KMS-11 (cell line): ENCODE measurements at regions not wholly inside any gene's neighbourhood (a gene's known extent, or its start where the extent isn't known, plus 50 kb on each side); places are given as distances from the start of the nearest gene placed in this dataset.

Experiments
- H2AFZ ChIP-seq: fragments of 200-600 bp; sonication (generic); 2 replicates; pipeline ENCODE4 v1.6.1; 2016; ENCODE audit warnings: antibody characterized with exemption, mixed run types, low read depth
- H3K27ac ChIP-seq: fragments of 200-600 bp; sonication (generic); 2 replicates; pipeline ENCODE4 v1.6.1; 2016; ENCODE audit warnings: mild to moderate bottlenecking, mixed run types
- H3K27me3 ChIP-seq: fragments of 200-600 bp; sonication (generic); 2 replicates; pipeline ENCODE4 v1.6.1; 2017; ENCODE audit warnings: mild to moderate bottlenecking, low read depth, mixed run types, moderate library complexity; ENCODE audit not compliant: insufficient read depth
- H3K36me3 ChIP-seq: fragments of 200-600 bp; sonication (generic); 2 replicates; pipeline ENCODE4 v1.6.1; 2017; ENCODE audit warnings: mild to moderate bottlenecking, mixed run types; ENCODE audit not compliant: insufficient read depth
- H3K4me1 ChIP-seq: fragments of 200-600 bp; sonication (generic); 2 replicates; pipeline ENCODE4 v1.6.1; 2016; ENCODE audit warnings: mild to moderate bottlenecking, low read depth, mixed run types; ENCODE audit not compliant: poor library complexity, severe bottlenecking
- H3K4me2 ChIP-seq: fragments of 200-600 bp; sonication (generic); 2 replicates; pipeline ENCODE4 v1.7.0; 2016; ENCODE audit warnings: mild to moderate bottlenecking, mixed run types
- H3K4me3 ChIP-seq: fragments of 200-600 bp; sonication (generic); IDR thresholded peaks from 2 replicates; pipeline ENCODE4 v1.6.1; 2017; ENCODE audit warnings: low read depth, low read length, mixed read lengths; ENCODE audit not compliant: insufficient read depth
- H3K79me2 ChIP-seq: fragments of 200-600 bp; sonication (generic); 2 replicates; pipeline ENCODE4 v1.6.1; 2016; ENCODE audit warnings: low read depth, mixed run types; ENCODE audit not compliant: insufficient read depth
- H3K9ac ChIP-seq: fragments of 200-600 bp; sonication (generic); 2 replicates; pipeline ENCODE4 v1.6.1; 2016; ENCODE audit warnings: mild to moderate bottlenecking, mixed run types
- H4K20me1 ChIP-seq: fragments of 200-600 bp; sonication (generic); 2 replicates; pipeline ENCODE4 v1.6.1; 2016; ENCODE audit warnings: mild to moderate bottlenecking, mixed run types; ENCODE audit not compliant: insufficient read depth
- TF ChIP-seq, protein P1 (sequence below): fragments of 200-600 bp; sonication (generic); conservative IDR thresholded peaks from 2 replicates; pipeline ENCODE4 v1.6.1; 2017; ENCODE audit warnings: low read depth, mild to moderate bottlenecking, antibody characterized with exemption, low read length, moderate library complexity, mixed read lengths

DNA sequence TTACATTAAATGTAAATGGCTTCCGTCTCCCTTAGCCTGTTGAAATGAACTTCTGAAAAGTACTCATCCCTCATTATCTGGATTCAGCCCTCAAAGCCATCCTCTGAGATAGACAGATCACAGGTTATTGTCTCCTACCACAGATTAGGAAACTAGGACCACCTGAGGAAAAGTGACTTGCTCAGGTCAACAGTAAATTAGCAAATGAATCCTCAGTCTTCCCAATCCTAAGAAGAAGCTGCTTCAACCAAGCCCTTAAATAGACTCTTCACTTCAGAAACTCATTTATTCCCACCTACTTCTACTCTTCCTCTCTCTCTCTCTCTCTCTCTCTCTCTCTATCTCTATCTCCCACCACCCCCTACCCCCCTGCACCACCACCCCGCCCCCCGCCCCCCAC, 152.3 kb downstream of the DMRTA2 start:
- Histone ChIP-seq H3K4me2 (no peak overlapping the region), H3K27ac (no peak overlapping the region), H3K4me3 (no peak overlapping the region), H3K27me3 (no peaks in the 10 kb centered on the region), H3K36me3 (no peaks in the 10 kb centered on the region), H3K9ac (no peak overlapping the region), H2AFZ (no peak overlapping the region), H4K20me1 (no peaks in the 10 kb centered on the region), H3K4me1 (no peaks in the 10 kb centered on the region), H3K79me2 (no peaks in the 10 kb centered on the region)
- TF ChIP-seq, protein P1, sequence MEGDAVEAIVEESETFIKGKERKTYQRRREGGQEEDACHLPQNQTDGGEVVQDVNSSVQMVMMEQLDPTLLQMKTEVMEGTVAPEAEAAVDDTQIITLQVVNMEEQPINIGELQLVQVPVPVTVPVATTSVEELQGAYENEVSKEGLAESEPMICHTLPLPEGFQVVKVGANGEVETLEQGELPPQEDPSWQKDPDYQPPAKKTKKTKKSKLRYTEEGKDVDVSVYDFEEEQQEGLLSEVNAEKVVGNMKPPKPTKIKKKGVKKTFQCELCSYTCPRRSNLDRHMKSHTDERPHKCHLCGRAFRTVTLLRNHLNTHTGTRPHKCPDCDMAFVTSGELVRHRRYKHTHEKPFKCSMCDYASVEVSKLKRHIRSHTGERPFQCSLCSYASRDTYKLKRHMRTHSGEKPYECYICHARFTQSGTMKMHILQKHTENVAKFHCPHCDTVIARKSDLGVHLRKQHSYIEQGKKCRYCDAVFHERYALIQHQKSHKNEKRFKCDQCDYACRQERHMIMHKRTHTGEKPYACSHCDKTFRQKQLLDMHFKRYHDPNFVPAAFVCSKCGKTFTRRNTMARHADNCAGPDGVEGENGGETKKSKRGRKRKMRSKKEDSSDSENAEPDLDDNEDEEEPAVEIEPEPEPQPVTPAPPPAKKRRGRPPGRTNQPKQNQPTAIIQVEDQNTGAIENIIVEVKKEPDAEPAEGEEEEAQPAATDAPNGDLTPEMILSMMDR: no peak

GRCh38 chr1:50268049-50268448, 155.2 kb downstream of the DMRTA2 start:
- Histone ChIP-seq H3K4me3 (no peak overlapping the region), H3K4me1 (no peaks in the 10 kb centered on the region), H3K27me3 (no peaks in the 10 kb centered on the region), H3K27ac (no peak overlapping the region), H3K9ac (no peak overlapping the region), H3K36me3 (no peaks in the 10 kb centered on the region), H3K4me2 (no peak overlapping the region), H2AFZ (no peak overlapping the region), H4K20me1 (no peaks in the 10 kb centered on the region), H3K79me2 (no peaks in the 10 kb centered on the region)
- TF ChIP-seq, protein P1: no peak

- no peaks in the 10 kb centered on the region for H4K20me1 ChIP-seq
- no peaks in the 10 kb centered on the region for H3K27me3 ChIP-seq
- H3K4me3 ChIP-seq: no peak overlapping the region
- H3K36me3 ChIP-seq: no peaks in the 10 kb centered on the region
- TF ChIP-seq, protein P1: no peak
- H3K4me2 ChIP-seq: no peak overlapping the region
- H3K27ac ChIP-seq: no peak overlapping the region
- H3K9ac ChIP-seq: no peak overlapping the region
- H3K4me1 ChIP-seq: no peaks in the 10 kb centered on the region
- H3K79me2 ChIP-seq: no peaks in the 10 kb centered on the region
- no peak overlapping the region for H2AFZ ChIP-seq
Observed at GRCh38 chr1:50266509-50266908, 156.7 kb downstream of the DMRTA2 start.

GRCh38 chr1:50265790-50266314, 157.1 kb downstream of the ELAVL4 start:
- Histone ChIP-seq H3K27ac (no peak overlapping the region), H3K27me3 (no peaks in the 10 kb centered on the region), H3K79me2 (no peaks in the 10 kb centered on the region), H3K36me3 (no peaks in the 10 kb centered on the region), H3K9ac (no peak overlapping the region), H4K20me1 (no peaks in the 10 kb centered on the region), H3K4me1 (no peaks in the 10 kb centered on the region), H3K4me2 (no peak overlapping the region), H2AFZ (no peak overlapping the region), H3K4me3 (no peak overlapping the region)
- TF ChIP-seq, protein P1: no peak
